Stimulated activated naive CD8-positive, alpha-beta T cell treated with anti-CD3 and anti-CD28 coated beads, Interleukin-15, amount 100 ng/mL, for 72 hours (primary cell): ENCODE measurements at regions not wholly inside any gene's neighbourhood (a gene's known extent, or its start where the extent isn't known, plus 50 kb on each side); places are given as distances from the start of the nearest gene placed in this dataset.

Experiments used
- ATAC-seq: fragments of 150-1000 bp; cut with Tn5 transposase; 2 replicates; pipeline ENCODE4 v1.10.0; 2021; ENCODE audit warnings: mild to moderate bottlenecking, moderate library complexity
- DNase-seq, 2 donors: peaks; one replicate each; pipeline ENCODE4 v3.0.0; 2021 to 2022
- H3K27ac Mint-ChIP-seq, 2 donors: one replicate each; pipeline ENCODE4 v1.8.0; 2022; ENCODE audit warnings: mild to moderate bottlenecking in 2 of 2, mixed read lengths in 2 of 2, moderate library complexity in 2 of 2
- H3K27me3 Mint-ChIP-seq: one replicate; pipeline ENCODE4 v1.8.0; 2022; ENCODE audit warnings: mixed read lengths
- H3K4me1 Mint-ChIP-seq: one replicate; pipeline ENCODE4 v1.8.0; 2022; ENCODE audit warnings: mild to moderate bottlenecking, mixed read lengths
- H3K4me3 Mint-ChIP-seq, 2 donors: one replicate each; pipeline ENCODE4 v1.8.0; 2022; ENCODE audit warnings: mild to moderate bottlenecking in 2 of 2, mixed read lengths in 2 of 2, moderate library complexity in 1 of 2
- H3K9me3 Mint-ChIP-seq, 2 donors: one replicate each; pipeline ENCODE4 v1.8.0; 2022; ENCODE audit warnings: mixed read lengths in 2 of 2

DNA sequence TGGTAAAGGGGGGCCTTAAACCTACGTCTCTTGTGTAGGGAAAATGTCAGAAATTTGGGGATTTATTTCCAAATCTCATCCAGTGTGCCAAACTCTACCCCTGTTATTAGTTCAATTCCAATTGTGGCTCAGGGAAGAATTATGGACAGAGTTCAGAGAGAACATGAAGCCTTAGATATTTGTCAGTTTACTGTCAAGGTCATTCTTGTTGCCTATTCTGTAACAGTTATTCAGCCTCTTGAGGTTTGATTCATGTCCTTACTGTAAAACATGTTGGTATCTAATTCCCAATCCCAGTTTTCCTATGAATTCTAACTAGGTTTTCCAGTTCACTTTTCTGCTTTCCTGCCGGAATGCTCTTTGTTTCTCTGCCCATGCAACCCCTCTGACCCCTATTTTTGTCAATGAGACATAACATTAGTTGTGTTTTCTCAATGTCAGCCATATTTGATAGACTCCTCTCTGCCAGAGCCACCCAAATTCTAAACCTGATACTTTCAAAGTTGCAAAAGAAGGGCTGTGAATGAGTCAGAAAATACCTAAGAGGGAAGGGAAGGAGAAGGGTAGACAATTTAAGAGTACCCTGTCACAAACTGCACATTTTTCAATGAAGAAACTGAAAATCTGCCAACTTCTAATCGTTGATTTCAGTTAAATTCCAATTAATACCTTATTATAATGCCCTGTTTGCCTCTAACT lies 52.4 kb downstream of the ATOSA start:
- Mint-ChIP-seq H3K4me1 (peaks cover 5% of the 10 kb centered on the region), H3K9me3 (no peaks in the 10 kb centered on the region), H3K4me3 (no peak overlapping the region), H3K27me3 (no peaks in the 10 kb centered on the region), H3K27ac (no peak overlapping the region)
- no peak for ATAC-seq
- DNase-seq: no peak

DNA sequence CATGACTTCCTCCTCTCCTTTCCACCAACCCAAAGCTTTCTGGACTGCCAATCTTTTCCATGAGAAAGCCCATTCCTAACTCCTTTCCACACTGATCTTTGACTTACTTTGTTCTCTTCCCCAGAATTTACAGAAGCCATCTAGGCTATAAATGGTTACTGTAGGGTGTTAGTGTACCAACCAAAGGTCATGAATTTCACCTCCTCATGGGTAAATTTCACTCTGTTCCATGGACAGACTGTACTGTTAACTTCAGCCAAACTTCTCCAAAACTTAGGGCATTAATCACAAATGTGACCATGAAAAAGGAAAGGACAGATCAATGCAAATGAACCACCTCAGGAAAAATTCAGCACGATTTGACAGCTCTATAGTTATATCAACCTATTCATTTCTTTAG lies 54.9 kb downstream of the ATOSA start:
- no peaks in the 10 kb centered on the region for H3K9me3 Mint-ChIP-seq
- no peaks in the 10 kb centered on the region for H3K27me3 Mint-ChIP-seq
- H3K27ac Mint-ChIP-seq: peak overlapping the region in 1 of 2 donors; percentile 44
- ATAC-seq (no peak), DNase-seq (no peak)
- H3K4me1 Mint-ChIP-seq: peaks cover 5% of the 10 kb centered on the region
- no peak overlapping the region for H3K4me3 Mint-ChIP-seq

DNA sequence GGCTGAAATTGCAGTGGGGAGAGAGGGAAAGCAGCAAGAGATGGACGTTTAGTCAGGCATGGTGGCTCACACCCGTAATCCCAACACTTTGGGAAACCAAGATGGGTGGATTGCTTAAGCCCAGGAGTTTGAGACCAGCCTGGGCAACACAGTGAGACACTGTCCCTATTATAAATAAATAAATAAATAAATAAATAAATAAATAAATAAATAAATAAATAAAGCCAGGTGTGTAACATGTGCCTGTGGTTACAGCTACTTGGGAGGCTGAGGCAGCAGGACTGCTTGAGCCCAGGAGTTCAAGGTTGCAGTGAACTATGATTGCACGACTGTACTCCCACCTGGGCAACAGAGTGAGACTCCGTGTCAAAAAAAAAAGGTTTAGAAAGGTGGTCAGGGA lies 54.0 kb upstream of the ARPP19 start:
- Mint-ChIP-seq H3K9me3 (no peaks in the 10 kb centered on the region), H3K4me3 (no peak overlapping the region), H3K27me3 (no peaks in the 10 kb centered on the region), H3K27ac (no peak overlapping the region), H3K4me1 (peaks cover 5% of the 10 kb centered on the region)
- DNase-seq: no peak
- ATAC-seq: no peak

DNA sequence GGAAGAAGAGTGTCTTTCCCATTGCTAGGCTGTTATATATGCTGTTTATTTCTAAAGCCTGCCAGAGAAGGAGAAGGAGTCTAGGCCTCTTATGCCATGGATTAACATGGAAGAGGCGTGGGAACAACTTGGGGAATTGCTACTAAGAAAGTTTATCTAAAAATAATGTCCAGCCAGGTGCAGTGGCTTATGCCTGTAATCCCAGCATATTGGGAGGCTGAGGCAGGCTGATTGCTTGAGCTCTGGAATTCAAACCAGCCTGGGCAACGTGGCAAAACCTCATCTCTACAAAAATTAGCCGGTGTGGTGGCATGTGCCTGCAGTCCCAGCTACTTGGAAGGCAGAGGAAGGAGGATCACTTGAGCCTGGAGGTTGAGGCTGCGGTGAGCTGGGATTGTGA lies 51.7 kb upstream of the ARPP19 start:
- no peak for ATAC-seq
- Mint-ChIP-seq H3K27me3 (no peaks in the 10 kb centered on the region), H3K9me3 (no peaks in the 10 kb centered on the region), H3K4me1 (peaks cover 5% of the 10 kb centered on the region), H3K27ac (no peak overlapping the region), H3K4me3 (no peak overlapping the region)
- no peak for DNase-seq
